ENCODE measurements at regions not wholly inside any gene's neighbourhood (a gene's known extent, or its start where the extent isn't known, plus 50 kb on each side); places are given as distances from the start of the nearest gene placed in this dataset.

- H3K9me3 ChIP-seq (ENCODE audit: control insufficient read depth in 4 of 4, insufficient read depth in 3 of 4, low read length in 3 of 4), result no peaks in the 10 kb centered on the region
- no peak overlapping the region for H3K4me3 ChIP-seq
- H3K4me1 ChIP-seq (ENCODE audit: control insufficient read depth in 5 of 5, insufficient read depth in 5 of 5, low read length in 5 of 5), result peaks cover 0 to 23% (median 4%) of the 10 kb centered on the region in 5 donors
- no peaks in the 10 kb centered on the region for H3K27me3 ChIP-seq (ENCODE audit: control insufficient read depth in 3 of 3, insufficient read depth in 3 of 3, low read length in 2 of 3)
- H3K27ac ChIP-seq (ENCODE audit: low read depth in 1 of 2, low read length in 1 of 2), result no peak overlapping the region
- ATAC-seq (ENCODE audit: insufficient read depth, low FRiP score) (no peak), DNase-seq (no peak)
- 95 to 96% methylated on average over 6 of the region's 6 CpGs for WGBS, 2 donors
- no peaks in the 10 kb centered on the region for H3K36me3 ChIP-seq (ENCODE audit: control insufficient read depth in 4 of 4, insufficient read depth in 4 of 4, low read length in 4 of 4)
- TF ChIP-seq, protein P1, sequence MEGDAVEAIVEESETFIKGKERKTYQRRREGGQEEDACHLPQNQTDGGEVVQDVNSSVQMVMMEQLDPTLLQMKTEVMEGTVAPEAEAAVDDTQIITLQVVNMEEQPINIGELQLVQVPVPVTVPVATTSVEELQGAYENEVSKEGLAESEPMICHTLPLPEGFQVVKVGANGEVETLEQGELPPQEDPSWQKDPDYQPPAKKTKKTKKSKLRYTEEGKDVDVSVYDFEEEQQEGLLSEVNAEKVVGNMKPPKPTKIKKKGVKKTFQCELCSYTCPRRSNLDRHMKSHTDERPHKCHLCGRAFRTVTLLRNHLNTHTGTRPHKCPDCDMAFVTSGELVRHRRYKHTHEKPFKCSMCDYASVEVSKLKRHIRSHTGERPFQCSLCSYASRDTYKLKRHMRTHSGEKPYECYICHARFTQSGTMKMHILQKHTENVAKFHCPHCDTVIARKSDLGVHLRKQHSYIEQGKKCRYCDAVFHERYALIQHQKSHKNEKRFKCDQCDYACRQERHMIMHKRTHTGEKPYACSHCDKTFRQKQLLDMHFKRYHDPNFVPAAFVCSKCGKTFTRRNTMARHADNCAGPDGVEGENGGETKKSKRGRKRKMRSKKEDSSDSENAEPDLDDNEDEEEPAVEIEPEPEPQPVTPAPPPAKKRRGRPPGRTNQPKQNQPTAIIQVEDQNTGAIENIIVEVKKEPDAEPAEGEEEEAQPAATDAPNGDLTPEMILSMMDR (IDR thresholded peaks at IDR 0.05; ENCODE audit: control extremely low read depth, extremely low read depth), result no peak
- H3K9ac ChIP-seq (ENCODE audit: insufficient read depth in 1 of 2, low read length in 2 of 2), result no peak overlapping the region
Measured at GRCh38 chr10:113453351-113453750, 99.5 kb upstream of the HABP2 start.

DNA sequence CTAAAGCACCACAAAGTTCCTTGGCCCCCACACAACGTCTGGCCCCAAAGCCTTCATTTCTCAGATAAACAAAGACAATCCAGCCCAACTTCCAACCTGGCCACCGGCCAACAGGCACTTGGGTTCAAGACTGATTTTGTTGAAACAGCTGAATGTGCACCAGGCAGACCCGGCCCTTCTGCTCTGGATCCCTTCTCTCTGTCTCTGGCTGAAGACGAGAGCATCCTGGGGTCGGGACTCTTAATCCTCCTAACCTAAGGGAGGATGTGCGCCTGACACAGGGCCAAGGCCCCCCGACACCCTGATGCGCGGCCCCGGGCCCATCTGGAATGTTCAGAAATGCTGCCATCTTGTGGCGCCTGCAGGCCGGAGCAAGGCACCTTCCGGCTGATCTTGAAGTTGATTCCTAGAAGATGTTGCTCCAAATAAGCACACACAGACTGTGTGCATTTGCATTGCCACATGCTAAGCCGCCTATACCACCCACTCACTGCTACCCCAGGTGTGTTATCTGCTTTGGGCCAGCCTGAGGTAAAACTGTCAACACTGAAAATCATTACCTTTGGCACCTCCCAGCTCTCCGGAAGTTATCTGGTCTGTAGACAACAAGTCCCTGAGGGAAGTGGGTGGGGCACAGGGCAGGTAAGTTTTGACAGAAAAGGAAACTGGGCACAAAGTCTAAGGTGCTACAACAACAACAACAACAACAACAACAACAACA lies 98.4 kb upstream of the HABP2 start:
- no peak overlapping the region for H3K27ac ChIP-seq (ENCODE audit: low read depth in 1 of 2, low read length in 1 of 2)

DNA sequence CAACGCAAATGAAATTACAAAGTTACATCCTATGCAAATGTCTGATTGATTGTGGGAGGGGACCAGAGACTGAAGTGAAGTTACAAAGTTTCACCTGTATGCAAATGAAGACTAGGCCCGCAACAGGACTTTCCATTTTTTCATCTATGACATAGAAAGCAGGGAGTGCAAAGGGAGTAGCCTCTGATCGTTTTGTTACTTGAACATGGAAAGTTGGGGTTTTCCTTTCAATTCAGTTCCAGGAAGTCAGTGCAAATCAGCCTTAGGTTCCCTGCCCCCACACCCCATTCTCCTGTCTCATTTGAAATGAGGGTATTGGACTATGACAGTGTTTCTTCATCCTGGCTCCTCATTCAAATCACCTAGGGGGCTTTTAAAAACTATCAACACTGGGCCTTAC lies 96.9 kb upstream of the HABP2 start:
- TF ChIP-seq, protein P1 (IDR thresholded peaks at IDR 0.05; ENCODE audit: control extremely low read depth, extremely low read depth), result no peak
- no peak for ATAC-seq (ENCODE audit: insufficient read depth, low FRiP score)
- Histone ChIP-seq H3K9me3 (ENCODE audit: control insufficient read depth in 4 of 4, insufficient read depth in 3 of 4, low read length in 3 of 4) (no peaks in the 10 kb centered on the region), H3K36me3 (ENCODE audit: control insufficient read depth in 4 of 4, insufficient read depth in 4 of 4, low read length in 4 of 4) (no peaks in the 10 kb centered on the region), H3K4me3 (no peak overlapping the region), H3K27ac (ENCODE audit: low read depth in 1 of 2, low read length in 1 of 2) (no peak overlapping the region), H3K9ac (ENCODE audit: insufficient read depth in 1 of 2, low read length in 2 of 2) (no peak overlapping the region), H3K27me3 (ENCODE audit: control insufficient read depth in 3 of 3, insufficient read depth in 3 of 3, low read length in 2 of 3) (no peaks in the 10 kb centered on the region), H3K4me1 (ENCODE audit: control insufficient read depth in 5 of 5, insufficient read depth in 5 of 5, low read length in 5 of 5) (peaks cover 0 to 16% (median 4%) of the 10 kb centered on the region in 5 donors)
- 49 to 72% methylated on average over 3 of the region's 3 CpGs for WGBS, 2 donors
- DNase-seq, result no peak

More for the DNA sequence above, 98.4 kb upstream of the HABP2 start:
- Histone ChIP-seq H3K36me3 (ENCODE audit: control insufficient read depth in 4 of 4, insufficient read depth in 4 of 4, low read length in 4 of 4) (no peaks in the 10 kb centered on the region), H3K9ac (ENCODE audit: insufficient read depth in 1 of 2, low read length in 2 of 2) (no peak overlapping the region), H3K4me1 (ENCODE audit: control insufficient read depth in 5 of 5, insufficient read depth in 5 of 5, low read length in 5 of 5) (peaks cover 0 to 17% (median 4%) of the 10 kb centered on the region in 5 donors), H3K4me3 (no peak overlapping the region), H3K27me3 (ENCODE audit: control insufficient read depth in 3 of 3, insufficient read depth in 3 of 3, low read length in 2 of 3) (no peaks in the 10 kb centered on the region), H3K9me3 (ENCODE audit: control insufficient read depth in 4 of 4, insufficient read depth in 3 of 4, low read length in 3 of 4) (no peaks in the 10 kb centered on the region)
- ATAC-seq (ENCODE audit: insufficient read depth, low FRiP score) (peak; percentile 42), DNase-seq (peak; percentile 83 to 93 (median 90))
- 8 to 11% methylated on average over 15 of the region's 15 CpGs for WGBS, 2 donors
- TF ChIP-seq, protein P1 (IDR thresholded peaks at IDR 0.05; ENCODE audit: control extremely low read depth, extremely low read depth), result peak; percentile 18
